Panc1 (cell line): ENCODE measurements at regions not wholly inside any gene's neighbourhood (a gene's known extent, or its start where the extent isn't known, plus 50 kb on each side); places are given as distances from the start of the nearest gene placed in this dataset.

Source experiments
- ATAC-seq: fragments of 200-7000 bp; cut with Tn5 transposase; 2 replicates; pipeline ENCODE4 v1.9.1; 2020; ENCODE audit warnings: mild to moderate bottlenecking, moderate library complexity
- BruUV-seq: library from RNA; stranded (reverse); fragments of 400-500 nt; replicated peaks from 2 replicates; lab custom pipeline; 2021; lab: Mats Ljungman, UMichigan
- CTCF ChIA-PET: fragments of 300-600 bp; sonication (Branson Sonifier 250); formaldehyde crosslinking; loops from one replicate; lab custom pipeline; 2022; ENCODE audit warnings: antibody characterized with exemption; lab: Charles Lee
- POLR2A ChIA-PET: fragments of 300-600 bp; sonication (Branson Sonifier 250); formaldehyde crosslinking; loops from one replicate; lab custom pipeline; 2022; ENCODE audit warnings: antibody characterized with exemption; lab: Charles Lee
- DNase-seq: peaks from one replicate; pipeline ENCODE4 v3.0.0-alpha.2; 2010; ENCODE audit warnings: low read depth, low spot score
- H3K27ac ChIP-seq: 2 replicates; pipeline ENCODE4 v1.5.1; 2011; ENCODE audit warnings: mild to moderate bottlenecking, low read length, inconsistent platforms
- H3K27me3 ChIP-seq: fragments of 200-500 bp; sonication (Bioruptor generic); 2 replicates; pipeline ENCODE4 v1.6.0; 2014; ENCODE audit warnings: low read length, inconsistent platforms; ENCODE audit not compliant: control insufficient read depth, insufficient read depth
- H3K36me3 ChIP-seq: fragments of 200-500 bp; sonication (Bioruptor generic); 2 replicates; pipeline ENCODE4 v1.5.1; 2014; ENCODE audit warnings: inconsistent platforms, mild to moderate bottlenecking, low read length, moderate library complexity; ENCODE audit not compliant: control insufficient read depth, insufficient read depth
- H3K4me1 ChIP-seq: 2 replicates; pipeline ENCODE4 v1.5.1; 2011; ENCODE audit warnings: inconsistent platforms, mild to moderate bottlenecking, low read length, moderate library complexity; ENCODE audit not compliant: control insufficient read depth, insufficient read depth
- H3K4me3 ChIP-seq, 2 experiments: 2 replicates each; pipeline ENCODE4 v1.5.1; 2011 to 2012; ENCODE audit warnings: low read depth in 2 of 2, low read length in 2 of 2, mild to moderate bottlenecking in 2 of 2, inconsistent platforms in 1 of 2, moderate library complexity in 1 of 2
- H3K9me3 ChIP-seq: fragments of 200-500 bp; sonication (Bioruptor generic); 2 replicates; pipeline ENCODE4 v1.5.1; 2014; ENCODE audit warnings: low read depth, mild to moderate bottlenecking, inconsistent platforms, low read length, moderate library complexity; ENCODE audit not compliant: control insufficient read depth, insufficient read depth
- POLR2AphosphoS5 ChIP-seq: IDR thresholded peaks from 2 replicates; pipeline ENCODE4 v1.6.1; 2012; ENCODE audit warnings: mild to moderate bottlenecking, low read depth, low read length, moderate library complexity
- SIN3A ChIP-seq: IDR thresholded peaks from 2 replicates; pipeline ENCODE4 v1.6.1; 2012; ENCODE audit warnings: low read depth, mild to moderate bottlenecking, low read length, moderate library complexity, borderline replicate concordance; ENCODE audit not compliant: insufficient read depth
- TCF7L2 ChIP-seq: IDR thresholded peaks from 2 replicates; pipeline ENCODE4 v1.6.1; 2011; ENCODE audit warnings: mild to moderate bottlenecking, low read depth, low read length, inconsistent platforms
- in situ Hi-C: cut with HindIII; loops from 2 replicates; pipeline ENCODE4 v1.10.0; 2016; ENCODE audit warnings: low sequenced_read_pairs, low pct_unique_long_range_greater_than_20kb
- intact Hi-C: fragments of 100-400 bp; cut with micrococcal nuclease; formaldehyde crosslinking; loops from one replicate; pipeline ENCODE4 v1.10.0; 2022; ENCODE audit not compliant: unreplicated experiment
- TF ChIP-seq, protein P1 (sequence below): fragments of 450-650 bp; IDR thresholded peaks from 2 replicates; pipeline ENCODE4 v1.5.1; 2017; ENCODE audit warnings: mild to moderate bottlenecking
- TF ChIP-seq, protein P2 (sequence below), 2 experiments: IDR thresholded peaks; 2 replicates each; pipeline ENCODE4 v1.6.1; 2011 to 2012; ENCODE audit warnings: low read depth in 2 of 2, control low read depth in 1 of 2, low read length in 1 of 2, mild to moderate bottlenecking in 1 of 2, moderate library complexity in 1 of 2; ENCODE audit not compliant: insufficient read depth in 1 of 2

DNA sequence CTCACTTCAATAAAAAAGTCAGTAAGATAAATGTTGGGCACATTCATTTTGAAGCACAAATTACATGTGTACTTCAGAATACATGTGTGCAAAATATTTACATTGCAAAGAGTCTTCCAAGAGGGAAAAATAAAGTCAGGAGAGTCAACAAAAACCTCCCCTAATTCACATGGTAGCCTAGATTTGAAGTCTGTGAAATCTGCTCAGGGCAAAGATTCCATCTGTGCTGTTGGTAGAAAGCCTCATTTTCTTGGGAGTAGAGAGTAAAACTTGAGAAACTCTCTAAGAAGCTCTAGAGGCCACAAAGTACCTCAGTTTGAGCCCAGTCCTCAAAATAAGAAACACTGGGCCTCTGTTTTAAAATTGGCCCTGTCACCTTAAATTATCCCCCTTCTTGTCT lies 303.4 kb downstream of the RAB28 start:
- Histone ChIP-seq H3K27me3 (no peaks in the 10 kb centered on the region), H3K4me3 (no peak overlapping the region), H3K9me3 (no peaks in the 10 kb centered on the region), H3K4me1 (no peaks in the 10 kb centered on the region), H3K27ac (no peak overlapping the region), H3K36me3 (no peaks in the 10 kb centered on the region)
- ATAC-seq = no peak
- no TSS peak for BruUV-seq
- TF ChIP-seq TCF7L2 (no peak), SIN3A (no peak), POLR2AphosphoS5 (no peak)
- TF ChIP-seq, protein P1, sequence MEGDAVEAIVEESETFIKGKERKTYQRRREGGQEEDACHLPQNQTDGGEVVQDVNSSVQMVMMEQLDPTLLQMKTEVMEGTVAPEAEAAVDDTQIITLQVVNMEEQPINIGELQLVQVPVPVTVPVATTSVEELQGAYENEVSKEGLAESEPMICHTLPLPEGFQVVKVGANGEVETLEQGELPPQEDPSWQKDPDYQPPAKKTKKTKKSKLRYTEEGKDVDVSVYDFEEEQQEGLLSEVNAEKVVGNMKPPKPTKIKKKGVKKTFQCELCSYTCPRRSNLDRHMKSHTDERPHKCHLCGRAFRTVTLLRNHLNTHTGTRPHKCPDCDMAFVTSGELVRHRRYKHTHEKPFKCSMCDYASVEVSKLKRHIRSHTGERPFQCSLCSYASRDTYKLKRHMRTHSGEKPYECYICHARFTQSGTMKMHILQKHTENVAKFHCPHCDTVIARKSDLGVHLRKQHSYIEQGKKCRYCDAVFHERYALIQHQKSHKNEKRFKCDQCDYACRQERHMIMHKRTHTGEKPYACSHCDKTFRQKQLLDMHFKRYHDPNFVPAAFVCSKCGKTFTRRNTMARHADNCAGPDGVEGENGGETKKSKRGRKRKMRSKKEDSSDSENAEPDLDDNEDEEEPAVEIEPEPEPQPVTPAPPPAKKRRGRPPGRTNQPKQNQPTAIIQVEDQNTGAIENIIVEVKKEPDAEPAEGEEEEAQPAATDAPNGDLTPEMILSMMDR = no peak
- TF ChIP-seq, protein P2, sequence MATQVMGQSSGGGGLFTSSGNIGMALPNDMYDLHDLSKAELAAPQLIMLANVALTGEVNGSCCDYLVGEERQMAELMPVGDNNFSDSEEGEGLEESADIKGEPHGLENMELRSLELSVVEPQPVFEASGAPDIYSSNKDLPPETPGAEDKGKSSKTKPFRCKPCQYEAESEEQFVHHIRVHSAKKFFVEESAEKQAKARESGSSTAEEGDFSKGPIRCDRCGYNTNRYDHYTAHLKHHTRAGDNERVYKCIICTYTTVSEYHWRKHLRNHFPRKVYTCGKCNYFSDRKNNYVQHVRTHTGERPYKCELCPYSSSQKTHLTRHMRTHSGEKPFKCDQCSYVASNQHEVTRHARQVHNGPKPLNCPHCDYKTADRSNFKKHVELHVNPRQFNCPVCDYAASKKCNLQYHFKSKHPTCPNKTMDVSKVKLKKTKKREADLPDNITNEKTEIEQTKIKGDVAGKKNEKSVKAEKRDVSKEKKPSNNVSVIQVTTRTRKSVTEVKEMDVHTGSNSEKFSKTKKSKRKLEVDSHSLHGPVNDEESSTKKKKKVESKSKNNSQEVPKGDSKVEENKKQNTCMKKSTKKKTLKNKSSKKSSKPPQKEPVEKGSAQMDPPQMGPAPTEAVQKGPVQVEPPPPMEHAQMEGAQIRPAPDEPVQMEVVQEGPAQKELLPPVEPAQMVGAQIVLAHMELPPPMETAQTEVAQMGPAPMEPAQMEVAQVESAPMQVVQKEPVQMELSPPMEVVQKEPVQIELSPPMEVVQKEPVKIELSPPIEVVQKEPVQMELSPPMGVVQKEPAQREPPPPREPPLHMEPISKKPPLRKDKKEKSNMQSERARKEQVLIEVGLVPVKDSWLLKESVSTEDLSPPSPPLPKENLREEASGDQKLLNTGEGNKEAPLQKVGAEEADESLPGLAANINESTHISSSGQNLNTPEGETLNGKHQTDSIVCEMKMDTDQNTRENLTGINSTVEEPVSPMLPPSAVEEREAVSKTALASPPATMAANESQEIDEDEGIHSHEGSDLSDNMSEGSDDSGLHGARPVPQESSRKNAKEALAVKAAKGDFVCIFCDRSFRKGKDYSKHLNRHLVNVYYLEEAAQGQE (IDR thresholded peaks at IDR 0.05; ENCODE audit: insufficient read depth in 1 of 2, low read depth in 2 of 2, low read length in 1 of 2) = no peak
- ChIA-PET POLR2A (no interaction called here), CTCF (no interaction called here)
- in situ Hi-C loops (no loop called here), intact Hi-C loops (no loop called here)
- DNase-seq = no peak

DNA sequence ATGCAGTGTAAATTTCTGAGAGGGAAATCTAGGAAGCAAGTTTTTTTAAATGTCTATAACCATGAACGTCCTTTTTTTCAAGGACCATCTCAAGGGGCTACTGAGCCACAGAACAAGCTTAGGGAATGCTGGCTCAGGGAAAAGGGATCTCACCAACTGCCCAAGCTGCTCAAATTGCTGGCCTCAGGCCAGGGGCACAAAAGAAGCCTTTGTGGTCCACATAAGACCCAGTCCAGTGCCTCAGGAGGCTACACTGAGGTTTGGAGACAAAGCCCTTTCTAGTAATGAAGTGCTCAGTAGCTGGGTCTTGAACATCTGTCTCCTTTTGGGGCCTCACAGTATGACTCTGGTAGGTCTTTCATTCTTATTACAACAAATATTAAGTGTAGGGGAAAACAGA lies 305.5 kb downstream of the RAB28 start:
- ATAC-seq (no peak), DNase-seq (no peak)
- H3K27ac ChIP-seq = no peak overlapping the region
- in situ Hi-C loops = no loop called here
- H3K27me3 ChIP-seq = no peaks in the 10 kb centered on the region
- no peaks in the 10 kb centered on the region for H3K36me3 ChIP-seq
- TF ChIP-seq, protein P1 = no peak
- TF ChIP-seq POLR2AphosphoS5 (no peak), SIN3A (no peak), TCF7L2 (no peak)
- TF ChIP-seq, protein P2 (IDR thresholded peaks at IDR 0.05; ENCODE audit: insufficient read depth in 1 of 2, low read depth in 2 of 2, low read length in 1 of 2) = no peak
- BruUV-seq = no TSS peak
- ChIA-PET CTCF (no interaction called here), POLR2A (no interaction called here)
- intact Hi-C loops = no loop called here
- H3K4me1 ChIP-seq = no peaks in the 10 kb centered on the region
- no peak overlapping the region for H3K4me3 ChIP-seq
- H3K9me3 ChIP-seq = no peaks in the 10 kb centered on the region
